ENCODE measurements at regions not wholly inside any gene's neighbourhood (a gene's known extent, or its start where the extent isn't known, plus 50 kb on each side); places are given as distances from the start of the nearest gene placed in this dataset.

DNA sequence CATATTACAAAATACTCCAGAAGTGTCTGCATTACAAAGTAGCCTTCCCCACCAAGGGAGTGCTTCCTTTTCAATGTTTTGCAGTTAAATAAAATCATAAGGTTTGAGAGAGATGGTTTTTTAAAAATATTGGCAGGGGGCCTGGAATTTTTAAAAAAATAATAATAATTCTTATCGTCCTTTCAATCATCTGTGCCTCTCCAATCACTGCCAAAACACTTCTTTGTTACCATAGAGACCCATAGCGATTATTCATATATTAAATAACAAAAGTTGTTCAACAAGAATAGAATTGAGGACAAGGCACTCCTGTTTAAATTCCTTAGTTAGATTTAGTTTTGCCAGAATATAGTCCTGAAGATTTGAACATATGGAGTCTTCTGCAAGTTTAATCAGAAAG is 203.1 kb downstream of the FAT4 start:
- no peak for DNase-seq (ENCODE audit: low spot score)

DNA sequence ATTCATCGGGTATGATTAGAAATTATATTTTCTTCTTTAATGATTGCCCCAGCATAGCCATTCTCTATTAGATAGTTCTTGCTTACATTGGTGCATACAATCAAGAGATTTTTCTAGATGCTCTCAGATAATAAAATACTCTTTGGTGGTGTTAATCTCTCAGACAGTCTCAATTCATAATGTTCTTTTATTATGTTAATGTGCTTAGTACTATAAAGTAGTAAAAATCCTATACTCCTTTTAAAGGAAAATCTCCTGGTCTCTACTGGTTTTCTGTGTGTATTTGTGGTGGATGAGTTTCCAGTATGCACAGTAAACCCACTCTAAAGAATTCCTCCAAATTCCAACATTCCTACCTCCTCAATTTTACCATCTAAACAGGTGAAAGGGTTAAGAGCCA is 203.5 kb downstream of the FAT4 start:
- DNase-seq (ENCODE audit: low spot score), result no peak

DNA sequence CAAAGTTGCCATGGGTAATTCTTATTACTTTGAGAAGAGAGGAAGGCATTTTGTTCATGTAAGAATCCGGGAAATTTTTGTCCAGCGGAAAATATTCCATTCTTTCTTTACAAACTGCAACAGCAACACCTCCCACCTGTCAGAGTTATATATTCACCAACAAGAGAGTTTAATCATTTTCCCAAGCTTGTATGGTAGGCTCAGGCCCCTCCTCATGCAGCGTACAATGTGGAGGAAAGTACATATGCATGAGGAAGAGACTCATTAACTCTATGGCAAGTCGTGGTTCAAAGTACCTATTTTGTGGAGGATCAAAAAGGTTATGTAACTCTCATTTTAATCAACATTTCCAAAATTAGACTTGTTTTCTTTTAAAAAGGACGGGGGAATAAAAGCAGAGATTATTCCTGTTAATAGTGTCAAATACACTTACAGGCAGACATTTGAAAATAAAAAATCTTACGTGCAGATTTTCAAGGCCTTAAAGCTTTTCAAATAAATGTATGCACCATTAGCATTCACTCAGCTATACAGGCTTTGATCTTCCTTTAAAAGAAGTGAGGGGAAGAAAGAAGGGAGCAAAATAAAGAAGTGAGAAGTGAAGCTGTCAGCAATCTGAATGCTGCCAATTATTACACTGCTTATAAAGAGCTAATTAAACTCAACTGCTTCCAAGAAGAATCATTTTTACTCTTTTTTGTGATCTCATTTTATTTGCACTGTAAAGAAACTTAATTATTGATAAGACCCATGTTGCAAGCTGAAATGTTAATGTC is 204.8 kb downstream of the FAT4 start:
- no peak for DNase-seq (ENCODE audit: low spot score)

DNA sequence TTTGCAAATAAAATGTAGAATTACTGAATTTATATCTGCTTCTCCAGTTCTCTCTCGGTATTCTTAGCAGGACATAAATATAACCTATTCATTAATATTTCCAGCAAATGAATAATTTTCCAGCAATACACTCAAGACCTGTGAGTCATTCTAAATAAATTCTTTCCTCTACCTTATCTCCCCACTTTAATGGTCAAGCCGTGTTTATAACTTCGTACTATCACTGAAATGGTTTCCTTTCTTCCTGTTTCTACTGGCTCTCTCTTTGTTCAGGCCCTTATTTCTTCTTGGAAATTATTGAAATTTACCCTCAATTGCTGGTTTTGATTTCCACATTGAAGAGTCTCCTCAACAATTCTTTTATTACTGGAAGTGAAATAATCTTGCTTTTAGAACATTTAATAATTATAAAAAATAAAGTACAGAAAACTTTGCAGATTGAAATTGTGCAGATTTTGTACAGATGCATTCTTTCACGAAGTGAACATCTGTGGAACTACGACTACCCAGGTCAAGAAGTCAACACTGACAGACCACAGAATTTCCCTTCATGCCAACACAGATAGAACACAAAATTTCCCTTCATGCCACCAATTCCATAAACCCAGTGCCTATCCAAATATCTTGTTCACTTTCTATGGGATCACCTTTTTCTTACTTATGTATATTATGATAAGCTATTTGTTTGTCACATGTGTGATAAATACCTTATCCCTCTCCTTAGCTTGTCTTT is 205.7 kb downstream of the FAT4 start:
- DNase-seq (ENCODE audit: low spot score), result no peak

DNA sequence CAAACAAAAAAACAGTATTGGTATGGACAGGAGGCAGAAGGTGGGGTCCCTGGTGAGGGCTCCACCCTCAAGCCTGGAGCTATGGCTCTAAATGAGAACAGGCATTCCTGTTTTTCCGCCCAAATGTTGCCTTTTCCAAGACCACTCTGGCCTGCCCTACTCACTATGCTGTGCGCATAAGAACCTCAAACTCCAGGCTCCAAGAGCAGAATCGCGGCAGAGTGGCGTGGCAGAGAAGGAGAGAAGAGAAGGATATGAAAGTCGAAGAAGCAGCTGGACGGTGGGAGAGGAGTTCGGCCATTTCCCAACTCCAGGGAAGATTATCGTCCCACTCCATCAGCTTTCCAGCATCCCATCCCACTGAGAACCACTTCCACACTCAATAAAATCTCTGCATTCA is 207.8 kb downstream of the FAT4 start:
- DNase-seq (ENCODE audit: low spot score), result no peak

DNA sequence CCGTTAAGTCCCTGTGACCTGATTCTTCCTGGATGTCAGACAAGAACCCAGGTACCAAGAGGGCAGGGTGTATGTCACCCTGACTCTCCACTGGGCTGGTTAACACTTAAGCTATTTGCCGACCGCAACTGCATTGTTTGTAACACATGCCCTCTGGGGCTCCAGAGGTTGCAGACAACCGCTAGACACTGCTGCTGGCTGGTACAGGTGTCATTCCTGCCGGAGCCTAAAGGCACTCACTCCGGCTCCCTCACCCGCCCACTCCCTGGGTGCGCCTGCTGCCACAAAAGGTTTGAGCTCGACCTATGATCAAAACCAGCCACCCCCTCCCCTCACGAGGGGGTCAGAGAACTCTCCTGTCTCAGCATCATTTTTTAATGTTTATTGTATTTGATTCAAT is 208.2 kb downstream of the FAT4 start:
- peak; percentile 49 for DNase-seq (ENCODE audit: low spot score)

DNA sequence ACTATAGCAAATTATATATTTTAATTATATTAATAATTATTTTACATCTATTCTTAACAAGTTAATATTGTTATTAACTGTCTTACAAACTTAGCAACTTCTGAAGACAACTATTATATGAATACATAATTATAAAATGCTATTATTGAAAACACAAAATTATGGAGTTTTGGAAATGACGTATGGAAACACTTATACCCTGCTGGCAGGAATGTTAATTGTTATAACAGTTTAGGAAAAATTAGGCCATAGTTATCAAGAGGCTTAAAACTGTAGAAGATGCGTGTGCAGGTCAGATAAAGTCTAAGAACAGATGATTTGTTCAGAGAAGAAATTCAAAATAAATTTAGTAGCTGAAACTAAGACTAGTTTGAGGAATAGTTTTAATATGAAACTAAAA is 211.7 kb downstream of the FAT4 start:
- DNase-seq (ENCODE audit: low spot score), result no peak

DNA sequence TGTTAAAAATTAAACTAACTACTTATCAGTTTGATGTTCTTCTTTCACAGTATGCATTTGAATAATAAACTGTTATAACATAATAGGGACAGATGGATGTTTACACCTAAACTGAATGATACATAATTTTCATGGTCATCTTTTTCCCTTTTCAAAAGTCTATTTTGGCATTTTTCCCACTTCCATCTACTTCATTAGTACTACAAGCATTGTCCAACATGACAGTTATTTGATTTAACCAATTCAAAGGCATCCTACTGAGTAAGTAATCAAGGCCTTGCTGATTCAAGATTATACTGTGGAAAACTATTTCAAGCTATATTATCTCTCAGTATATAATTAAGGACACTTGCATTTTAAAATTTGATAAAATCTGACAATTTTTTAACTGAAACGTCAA is 212.9 kb downstream of the FAT4 start:
- DNase-seq (ENCODE audit: low spot score), result no peak

DNA sequence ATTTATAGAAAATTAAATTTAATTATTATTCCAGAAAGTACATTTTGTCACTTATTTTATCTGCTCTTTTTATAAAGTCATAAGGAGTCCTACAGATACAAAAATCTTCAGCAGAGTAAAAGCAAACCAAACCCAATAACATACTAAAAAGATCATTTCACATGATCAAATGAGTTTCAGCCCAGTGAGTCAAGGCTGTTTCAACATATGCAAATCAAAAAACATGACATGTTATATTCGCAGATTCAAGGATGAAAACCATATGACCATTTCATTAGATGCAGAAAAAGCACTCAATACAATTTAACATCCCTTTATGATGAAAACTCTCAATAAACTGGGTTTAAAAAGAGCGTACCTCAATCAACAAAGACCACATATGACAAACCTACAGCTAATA is 214.3 kb downstream of the FAT4 start:
- DNase-seq (ENCODE audit: low spot score), result no peak

DNA sequence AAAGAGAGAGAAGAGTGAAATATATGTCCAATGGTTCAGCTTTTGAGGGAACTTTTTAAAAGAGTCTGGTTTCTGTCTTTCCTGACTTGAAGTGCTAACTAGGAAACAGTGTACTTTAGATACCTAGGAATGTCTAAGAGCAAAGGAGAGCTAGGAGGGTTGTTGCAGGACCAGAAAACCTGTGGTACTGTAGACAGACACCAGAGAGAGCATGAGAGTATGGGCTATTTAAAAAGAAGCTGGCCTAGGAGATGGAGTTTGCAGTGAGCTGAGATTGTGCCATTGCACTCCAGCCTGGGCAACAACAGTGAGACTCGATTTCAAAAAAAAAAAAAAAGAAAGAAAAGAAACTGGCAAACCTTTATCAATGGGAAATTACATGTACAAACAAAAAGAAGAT is 223.9 kb downstream of the FAT4 start:
- no peak for DNase-seq (ENCODE audit: low spot score)

DNA sequence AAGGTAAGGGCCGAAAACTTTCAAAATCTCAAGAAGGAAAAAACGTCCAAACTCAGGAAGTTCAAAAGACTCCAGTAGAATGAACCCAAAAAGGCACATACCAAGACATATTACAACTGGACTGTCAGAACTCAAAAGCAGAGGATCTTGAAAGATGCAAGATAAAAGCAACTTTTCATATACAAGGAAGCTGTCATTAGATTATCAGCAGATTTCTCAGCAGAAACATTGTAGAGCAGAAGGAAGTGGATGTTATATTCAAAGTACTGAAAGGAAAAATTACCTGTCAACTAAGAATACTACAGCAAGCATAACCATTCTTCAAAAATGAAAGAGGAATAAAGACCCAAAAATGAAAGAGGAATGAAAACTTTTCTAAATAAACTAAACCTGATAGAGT is 224.9 kb downstream of the FAT4 start:
- DNase-seq (ENCODE audit: low spot score), result no peak

DNA sequence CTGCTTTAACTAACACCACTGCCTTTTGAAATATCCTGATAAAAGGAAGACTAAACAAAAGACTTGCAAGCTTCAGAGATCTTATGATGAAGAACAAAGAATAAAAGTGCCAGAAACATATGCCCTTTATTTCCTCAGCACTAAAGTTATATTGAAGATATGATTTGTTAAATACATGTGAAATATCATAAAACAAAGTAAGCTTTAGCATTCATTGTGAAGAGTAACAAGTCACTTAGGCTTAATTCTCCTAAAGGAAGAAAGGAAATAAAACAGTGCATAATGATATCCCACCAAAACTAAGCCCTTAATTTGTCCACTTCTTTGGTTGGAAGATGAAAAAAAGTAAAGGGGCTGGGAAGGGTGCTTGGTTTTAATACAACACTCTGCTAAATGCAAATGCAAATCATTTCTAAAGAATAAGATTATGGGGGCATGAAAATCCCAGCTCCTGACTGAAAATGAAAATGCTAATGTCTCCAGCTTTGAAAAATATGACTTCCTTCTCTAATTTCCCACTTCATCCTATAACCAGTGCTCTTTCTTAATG is 227.2 kb downstream of the FAT4 start:
- no peak for DNase-seq (ENCODE audit: low spot score)

DNA sequence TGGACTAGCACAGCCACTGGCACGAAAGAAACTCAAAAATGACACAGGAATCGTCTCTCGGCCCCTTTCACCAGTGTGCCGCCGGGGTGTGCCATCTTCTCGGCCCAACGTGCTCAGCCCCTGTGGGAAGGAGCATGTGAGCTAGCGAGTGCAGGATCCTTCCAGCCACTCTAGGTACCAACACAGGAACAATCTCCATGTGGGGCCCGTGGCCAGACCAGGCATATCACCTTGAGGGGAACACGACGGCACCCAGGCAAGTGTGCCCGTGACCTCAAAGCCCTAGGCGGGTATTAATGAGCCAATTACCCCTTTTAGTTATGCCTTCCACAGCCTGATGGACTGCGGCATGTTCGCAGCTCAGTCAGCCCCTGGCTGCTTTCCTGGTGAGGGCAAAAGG is 231.5 kb downstream of the FAT4 start:
- DNase-seq (ENCODE audit: low spot score), result no peak

DNA sequence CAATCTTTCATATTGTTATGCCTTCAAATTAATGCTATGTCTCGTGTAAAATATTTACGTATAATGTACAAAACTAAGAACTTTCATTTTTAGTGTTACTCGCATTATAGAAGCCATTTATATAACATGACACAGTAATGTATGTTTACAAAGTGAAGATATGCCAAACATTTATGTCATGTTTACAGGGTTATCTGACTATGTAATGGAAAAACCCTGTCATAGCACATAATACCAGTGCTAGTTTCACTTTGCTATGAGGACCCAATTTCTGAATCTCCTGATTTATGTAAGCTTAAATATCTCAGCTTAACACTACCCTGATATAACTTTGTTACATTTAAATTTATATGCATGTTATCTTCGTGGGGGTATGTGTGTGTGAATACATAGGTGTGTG is 233.1 kb downstream of the FAT4 start:
- no peak for DNase-seq (ENCODE audit: low spot score)

DNA sequence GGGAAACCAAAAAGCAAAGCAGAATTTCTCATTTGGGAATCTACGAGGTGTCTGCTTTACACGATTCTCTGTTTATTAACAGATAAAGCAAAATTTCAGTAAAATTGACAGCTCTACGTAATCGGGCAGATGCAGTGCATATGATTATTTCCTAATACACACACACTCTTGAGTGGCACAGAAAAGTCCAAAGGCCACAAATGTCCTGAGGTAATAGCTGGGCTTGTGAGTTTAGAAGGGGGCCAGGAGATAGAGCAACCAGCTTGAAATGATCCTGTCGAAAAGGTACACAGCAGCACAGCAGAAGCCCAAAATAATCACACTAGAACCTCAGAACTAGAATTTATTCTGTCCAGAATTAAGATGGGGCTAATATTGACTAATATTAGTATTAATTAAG is 236.0 kb downstream of the FAT4 start:
- DNase-seq (ENCODE audit: low spot score), result no peak

DNA sequence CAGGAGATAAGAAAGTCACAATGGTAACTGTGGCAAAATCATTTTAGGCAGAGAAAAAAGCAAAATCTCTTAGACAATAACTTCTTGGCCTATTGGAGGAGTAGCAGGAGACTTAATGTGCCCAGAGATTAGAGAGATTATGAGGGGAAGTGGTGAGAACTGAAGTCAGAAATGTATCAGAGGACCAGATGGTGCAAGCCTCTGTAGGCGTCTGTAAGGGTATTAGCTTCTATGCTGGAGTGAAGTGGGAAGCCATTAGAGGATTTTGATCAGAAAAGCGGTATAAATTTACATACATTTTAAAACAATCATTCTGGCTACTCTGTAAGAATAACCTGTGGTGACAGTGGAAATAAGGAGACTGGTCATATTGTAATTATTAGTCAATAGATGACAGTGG is 236.7 kb downstream of the FAT4 start:
- DNase-seq (ENCODE audit: low spot score), result no peak

DNA sequence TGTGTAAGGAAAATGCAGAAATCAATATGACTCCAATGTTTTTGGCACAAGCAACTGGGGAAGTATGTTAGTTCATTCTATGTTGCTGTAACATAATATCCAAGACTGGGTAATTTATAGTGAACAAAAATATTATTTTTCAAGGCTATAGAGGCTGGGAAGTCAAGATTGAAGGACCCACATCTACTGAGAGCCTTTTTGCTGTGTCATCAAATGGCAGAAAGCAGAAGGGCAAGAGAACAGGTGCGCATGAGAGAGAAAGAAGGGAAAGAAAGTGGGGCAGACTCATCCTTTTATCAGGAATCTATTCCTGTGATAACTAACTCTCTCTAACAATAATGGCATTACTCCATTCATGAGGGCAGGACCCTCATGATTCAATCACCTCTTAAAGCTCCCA is 237.2 kb downstream of the FAT4 start:
- no peak for DNase-seq (ENCODE audit: low spot score)

DNA sequence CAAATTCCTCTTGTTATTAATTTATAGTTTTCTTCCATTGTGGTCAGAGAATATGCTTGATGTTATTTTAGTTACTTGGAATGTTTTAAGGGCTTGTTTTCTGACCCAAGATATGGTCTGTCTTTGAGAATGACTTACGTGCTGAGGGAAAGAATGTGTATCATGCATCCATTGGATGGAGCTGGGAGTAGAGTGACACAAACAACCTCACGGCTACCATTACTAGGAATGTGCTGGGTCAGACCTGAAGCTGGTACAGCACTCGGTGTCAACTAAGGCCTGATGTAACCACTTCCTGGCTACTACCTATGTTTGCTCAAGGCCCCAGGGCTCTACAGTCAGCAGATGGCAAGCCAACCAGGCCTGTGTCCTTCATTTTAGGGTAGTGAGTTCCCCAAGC is 257.8 kb downstream of the FAT4 start:
- DNase-seq (ENCODE audit: low spot score), result no peak

DNA sequence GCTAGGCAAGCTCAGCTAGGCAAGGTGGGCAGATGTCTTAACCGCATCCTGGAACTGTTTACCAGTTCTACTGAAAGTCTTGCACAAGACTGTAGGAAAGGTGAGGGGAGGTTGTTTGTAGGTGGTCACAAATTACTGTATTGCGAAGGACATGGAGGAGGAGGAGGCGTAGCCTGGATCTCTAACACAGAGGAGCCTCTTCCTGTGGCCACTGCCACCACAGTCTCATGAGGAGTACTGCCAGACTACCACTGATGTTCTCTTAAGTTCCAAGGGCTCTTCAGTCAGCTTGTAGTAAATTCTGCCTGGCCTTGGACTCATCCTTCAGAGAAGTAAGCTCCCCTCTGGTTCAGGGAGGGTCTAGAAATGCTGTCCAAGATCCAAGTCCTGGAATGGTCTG is 258.6 kb downstream of the FAT4 start:
- no peak for DNase-seq (ENCODE audit: low spot score)

DNA sequence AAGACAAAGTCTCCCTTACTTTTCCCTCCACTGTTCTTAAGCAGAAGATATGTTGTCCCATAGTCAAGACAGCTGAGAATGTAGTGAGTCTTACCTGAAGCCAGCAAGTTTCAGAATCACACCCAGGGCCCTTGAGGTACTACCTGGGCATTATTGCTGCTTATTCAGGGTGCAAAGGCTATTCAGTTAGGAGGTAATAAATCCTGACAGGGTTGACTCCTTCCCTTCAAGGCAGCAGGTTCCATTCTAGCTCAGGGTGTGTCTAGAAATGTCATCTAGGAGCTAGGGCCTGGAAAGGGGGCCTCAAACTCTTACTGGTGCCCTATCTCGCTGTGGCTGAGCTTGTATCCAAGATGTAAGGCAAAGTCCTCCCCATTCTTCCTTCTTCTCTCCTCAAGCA is 259.0 kb downstream of the FAT4 start:
- no peak for DNase-seq (ENCODE audit: low spot score)

DNA sequence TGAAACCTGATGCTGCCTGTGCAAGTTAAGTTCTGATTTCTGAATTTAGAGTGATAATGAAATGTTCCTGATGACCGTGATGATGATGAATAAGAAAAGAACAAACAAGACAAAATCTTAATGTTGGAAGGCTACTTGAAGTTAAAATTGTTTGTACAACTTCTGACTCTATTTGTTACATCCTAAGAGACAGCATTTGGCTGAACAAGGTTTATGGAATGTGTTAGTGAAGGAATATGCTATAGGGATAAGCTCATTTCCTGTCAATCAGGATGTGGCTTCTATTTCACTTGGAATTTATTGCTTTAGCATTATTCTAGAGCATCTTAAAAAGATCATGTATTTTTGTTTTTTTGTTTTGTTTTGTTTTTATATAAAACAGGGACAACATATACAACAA is 267.5 kb downstream of the FAT4 start:
- no peak for DNase-seq (ENCODE audit: low spot score)

DNA sequence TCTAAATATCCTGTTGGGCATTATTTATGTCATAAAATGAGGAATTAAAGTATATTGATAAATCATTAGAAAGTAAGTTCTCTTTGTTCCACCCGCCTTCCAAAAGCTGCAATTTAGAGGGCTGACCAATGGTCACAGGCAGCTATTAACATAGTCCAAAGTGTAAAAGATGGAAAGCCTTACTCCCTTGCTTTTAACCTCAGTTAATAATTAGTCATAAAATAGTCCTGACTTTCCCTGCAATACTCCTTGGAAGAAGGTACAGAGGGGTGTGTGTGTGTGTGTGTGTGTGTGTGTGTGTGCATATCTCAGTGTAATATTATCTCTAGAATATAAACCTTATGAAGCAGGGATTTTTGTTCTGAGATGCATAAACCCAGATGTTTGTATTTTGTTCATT is 275.4 kb downstream of the FAT4 start:
- no peak for DNase-seq (ENCODE audit: low spot score)

DNA sequence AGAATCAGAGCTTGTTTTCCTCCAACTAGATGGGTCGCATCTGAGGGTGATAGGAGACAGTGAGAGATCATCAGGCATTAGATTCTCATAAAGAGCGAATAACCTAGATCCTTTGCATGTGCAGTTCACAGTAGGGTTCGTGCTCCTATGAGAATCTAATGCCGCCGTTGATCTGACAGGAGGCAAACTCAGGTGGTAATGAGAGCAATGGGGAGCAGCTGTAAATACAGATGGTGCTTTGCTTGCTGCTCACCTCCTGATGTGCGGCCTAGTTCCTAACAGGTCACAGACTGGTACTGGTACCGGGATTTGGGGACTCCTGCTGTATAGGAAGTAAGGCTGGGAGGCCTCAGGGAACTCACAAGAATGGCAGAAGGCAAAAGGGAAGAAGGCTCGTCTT is 276.5 kb downstream of the FAT4 start:
- no peak for DNase-seq (ENCODE audit: low spot score)
